ENCODE measurements at regions not wholly inside any gene's neighbourhood (a gene's known extent, or its start where the extent isn't known, plus 50 kb on each side); places are given as distances from the start of the nearest gene placed in this dataset.

DNA sequence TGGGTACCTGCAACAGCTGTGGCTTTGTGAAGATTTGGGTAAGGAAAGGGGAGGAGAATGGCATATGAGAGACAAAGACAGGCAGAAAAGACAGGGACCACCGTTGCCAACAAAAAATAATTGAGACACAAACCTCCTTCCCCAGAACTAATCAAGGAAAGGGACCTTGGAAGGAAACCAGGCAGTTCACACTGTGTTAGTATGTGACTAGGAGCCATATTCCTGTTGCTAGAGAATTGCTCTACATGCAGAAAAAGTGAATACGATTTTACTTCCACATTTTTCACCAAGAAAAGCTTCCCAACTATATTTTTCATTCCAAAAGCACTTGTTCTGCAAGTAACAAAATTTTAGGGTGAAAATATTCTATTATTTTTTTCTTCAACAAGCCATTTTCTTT lies 393.7 kb upstream of the ADAMTS9 start:
- no peak overlapping the region for H3K4me3 ChIP-seq
- H3K27ac ChIP-seq = no peak overlapping the region
- no peaks in the 10 kb centered on the region for H3K36me3 ChIP-seq
- no peaks in the 10 kb centered on the region for H3K27me3 ChIP-seq (replicated peaks; ENCODE audit: insufficient read depth)
- TF ChIP-seq, protein P1, sequence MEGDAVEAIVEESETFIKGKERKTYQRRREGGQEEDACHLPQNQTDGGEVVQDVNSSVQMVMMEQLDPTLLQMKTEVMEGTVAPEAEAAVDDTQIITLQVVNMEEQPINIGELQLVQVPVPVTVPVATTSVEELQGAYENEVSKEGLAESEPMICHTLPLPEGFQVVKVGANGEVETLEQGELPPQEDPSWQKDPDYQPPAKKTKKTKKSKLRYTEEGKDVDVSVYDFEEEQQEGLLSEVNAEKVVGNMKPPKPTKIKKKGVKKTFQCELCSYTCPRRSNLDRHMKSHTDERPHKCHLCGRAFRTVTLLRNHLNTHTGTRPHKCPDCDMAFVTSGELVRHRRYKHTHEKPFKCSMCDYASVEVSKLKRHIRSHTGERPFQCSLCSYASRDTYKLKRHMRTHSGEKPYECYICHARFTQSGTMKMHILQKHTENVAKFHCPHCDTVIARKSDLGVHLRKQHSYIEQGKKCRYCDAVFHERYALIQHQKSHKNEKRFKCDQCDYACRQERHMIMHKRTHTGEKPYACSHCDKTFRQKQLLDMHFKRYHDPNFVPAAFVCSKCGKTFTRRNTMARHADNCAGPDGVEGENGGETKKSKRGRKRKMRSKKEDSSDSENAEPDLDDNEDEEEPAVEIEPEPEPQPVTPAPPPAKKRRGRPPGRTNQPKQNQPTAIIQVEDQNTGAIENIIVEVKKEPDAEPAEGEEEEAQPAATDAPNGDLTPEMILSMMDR (IDR thresholded peaks at IDR 0.05) = no peak
- H3K4me1 ChIP-seq (ENCODE audit: control insufficient read depth in 1 of 2, low read depth in 2 of 2) = no peaks in the 10 kb centered on the region
- H3K9me3 ChIP-seq = no peaks in the 10 kb centered on the region
- DNase-seq (ENCODE audit: low spot score) (no peak), ATAC-seq (ENCODE audit: insufficient number of reproducible peaks, low FRiP score, low read depth) (no peak)

DNA sequence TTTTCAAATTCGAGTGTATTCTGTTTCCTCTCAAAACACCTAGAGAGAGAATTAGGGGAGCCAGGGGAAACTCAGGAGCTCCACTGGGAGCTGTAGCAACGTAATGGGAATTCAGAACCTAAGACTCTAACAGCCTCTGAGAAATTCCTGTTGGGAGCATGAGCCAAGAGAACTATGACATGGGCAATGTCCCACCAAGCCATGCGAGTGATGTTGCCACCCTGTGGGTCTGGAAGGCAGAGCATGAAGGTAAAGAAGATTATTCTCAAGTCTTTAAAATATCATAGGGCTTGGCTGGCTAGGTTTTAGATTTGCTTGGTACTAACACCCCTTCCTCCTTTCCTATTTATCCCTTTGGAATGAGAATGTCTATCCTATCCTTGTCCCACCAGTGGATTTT lies 392.6 kb upstream of the ADAMTS9 start:
- DNase-seq (ENCODE audit: low spot score) = no peak
- H3K4me1 ChIP-seq (ENCODE audit: control insufficient read depth in 1 of 2, low read depth in 2 of 2) = no peaks in the 10 kb centered on the region
- H3K27ac ChIP-seq = no peak overlapping the region
- H3K36me3 ChIP-seq = no peaks in the 10 kb centered on the region
- H3K4me3 ChIP-seq = no peak overlapping the region
- no peak for ATAC-seq (ENCODE audit: insufficient number of reproducible peaks, low FRiP score, low read depth)
- H3K9me3 ChIP-seq = no peaks in the 10 kb centered on the region
- TF ChIP-seq, protein P1 (IDR thresholded peaks at IDR 0.05) = no peak
- H3K27me3 ChIP-seq (replicated peaks; ENCODE audit: insufficient read depth) = no peaks in the 10 kb centered on the region

DNA sequence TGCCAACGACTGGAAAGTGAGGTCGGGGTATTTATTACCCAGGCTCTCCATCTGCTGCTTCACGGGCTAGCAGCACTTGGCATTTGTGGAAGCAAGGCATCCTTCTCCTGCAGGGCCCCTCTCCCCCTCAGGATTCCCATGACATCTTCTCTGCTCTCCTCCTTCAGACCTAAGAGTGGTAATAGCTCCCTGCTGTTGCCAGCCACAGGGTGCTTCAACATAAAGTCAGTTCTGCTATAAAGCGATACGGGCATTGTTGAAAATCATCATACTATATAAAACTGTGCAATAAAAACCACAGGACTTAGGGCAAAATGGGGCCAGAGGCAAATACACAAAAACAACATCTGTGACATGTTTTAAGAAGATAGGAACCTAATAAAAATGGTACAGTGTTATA lies 391.8 kb upstream of the ADAMTS9 start:
- no peak for ATAC-seq (ENCODE audit: insufficient number of reproducible peaks, low FRiP score, low read depth)
- no peak for DNase-seq (ENCODE audit: low spot score)
- no peaks in the 10 kb centered on the region for H3K27me3 ChIP-seq (replicated peaks; ENCODE audit: insufficient read depth)
- H3K4me3 ChIP-seq = no peak overlapping the region
- no peak overlapping the region for H3K27ac ChIP-seq
- TF ChIP-seq, protein P1 (IDR thresholded peaks at IDR 0.05) = no peak
- no peaks in the 10 kb centered on the region for H3K9me3 ChIP-seq
- no peaks in the 10 kb centered on the region for H3K36me3 ChIP-seq
- no peaks in the 10 kb centered on the region for H3K4me1 ChIP-seq (ENCODE audit: control insufficient read depth in 1 of 2, low read depth in 2 of 2)

DNA sequence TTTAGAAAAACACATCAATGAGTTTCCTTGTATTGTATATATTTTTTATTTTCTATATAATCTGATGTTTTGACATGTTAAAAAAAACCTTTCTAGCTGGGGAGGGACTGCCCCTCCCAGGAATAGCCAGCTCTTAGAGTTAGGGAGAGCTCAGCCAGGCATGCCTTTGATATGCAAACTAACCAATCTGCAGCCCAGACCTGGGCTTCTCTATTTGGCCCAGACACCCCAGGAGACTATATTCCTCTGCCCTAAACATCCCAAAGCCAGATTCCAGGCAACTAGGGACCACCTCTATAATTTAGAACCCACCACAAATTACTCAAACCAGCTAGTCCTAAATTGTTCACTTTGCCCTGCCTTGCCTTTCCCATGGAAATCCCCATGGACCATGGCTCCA lies 390.9 kb upstream of the ADAMTS9 start:
- Histone ChIP-seq H3K9me3 (no peaks in the 10 kb centered on the region), H3K4me3 (no peak overlapping the region), H3K27me3 (replicated peaks; ENCODE audit: insufficient read depth) (no peaks in the 10 kb centered on the region), H3K27ac (no peak overlapping the region), H3K36me3 (no peaks in the 10 kb centered on the region), H3K4me1 (ENCODE audit: control insufficient read depth in 1 of 2, low read depth in 2 of 2) (no peaks in the 10 kb centered on the region)
- no peak for DNase-seq (ENCODE audit: low spot score)
- TF ChIP-seq, protein P1 (IDR thresholded peaks at IDR 0.05) = no peak
- no peak for ATAC-seq (ENCODE audit: insufficient number of reproducible peaks, low FRiP score, low read depth)

DNA sequence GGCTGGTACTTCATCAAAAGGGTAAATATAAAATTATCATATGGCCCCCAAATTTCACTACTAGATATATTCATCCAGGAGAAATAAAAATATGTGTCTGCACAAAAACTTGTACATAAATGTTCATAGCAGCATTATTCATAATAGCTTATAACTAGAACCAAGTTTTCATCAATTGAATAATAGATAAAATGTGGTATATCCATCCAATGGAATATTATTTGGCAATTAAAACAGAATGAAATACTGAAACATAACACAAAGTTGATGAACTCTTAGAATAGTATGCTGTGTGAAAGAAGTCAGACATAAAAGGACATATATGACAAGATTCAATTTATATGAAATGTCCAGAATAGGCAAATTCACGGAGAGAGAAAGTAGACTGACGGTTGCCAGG lies 389.3 kb upstream of the ADAMTS9 start:
- TF ChIP-seq, protein P1 (IDR thresholded peaks at IDR 0.05) = no peak
- Histone ChIP-seq H3K4me3 (no peak overlapping the region), H3K27ac (no peak overlapping the region), H3K36me3 (no peaks in the 10 kb centered on the region), H3K27me3 (replicated peaks; ENCODE audit: insufficient read depth) (no peaks in the 10 kb centered on the region), H3K9me3 (no peaks in the 10 kb centered on the region), H3K4me1 (ENCODE audit: control insufficient read depth in 1 of 2, low read depth in 2 of 2) (no peaks in the 10 kb centered on the region)
- DNase-seq (ENCODE audit: low spot score) (no peak), ATAC-seq (ENCODE audit: insufficient number of reproducible peaks, low FRiP score, low read depth) (no peak)

Data from thoracic aorta (tissue), 2 donors.